Hematopoietic multipotent progenitor cell treated with erythropoietin and hydrocortisone succinate and interleukin-3 and kit ligand, for 4 days (in vitro differentiated cells): ENCODE measurements at regions not wholly inside any gene's neighbourhood (a gene's known extent, or its start where the extent isn't known, plus 50 kb on each side); places are given as distances from the start of the nearest gene placed in this dataset.
A peak's percentile ranks its signal among the peaks of the same experiment; 100 is the strongest.

Experiments
- DNase-seq: peaks from one replicate; pipeline ENCODE4 v3.0.0-alpha.2; 2015

DNA sequence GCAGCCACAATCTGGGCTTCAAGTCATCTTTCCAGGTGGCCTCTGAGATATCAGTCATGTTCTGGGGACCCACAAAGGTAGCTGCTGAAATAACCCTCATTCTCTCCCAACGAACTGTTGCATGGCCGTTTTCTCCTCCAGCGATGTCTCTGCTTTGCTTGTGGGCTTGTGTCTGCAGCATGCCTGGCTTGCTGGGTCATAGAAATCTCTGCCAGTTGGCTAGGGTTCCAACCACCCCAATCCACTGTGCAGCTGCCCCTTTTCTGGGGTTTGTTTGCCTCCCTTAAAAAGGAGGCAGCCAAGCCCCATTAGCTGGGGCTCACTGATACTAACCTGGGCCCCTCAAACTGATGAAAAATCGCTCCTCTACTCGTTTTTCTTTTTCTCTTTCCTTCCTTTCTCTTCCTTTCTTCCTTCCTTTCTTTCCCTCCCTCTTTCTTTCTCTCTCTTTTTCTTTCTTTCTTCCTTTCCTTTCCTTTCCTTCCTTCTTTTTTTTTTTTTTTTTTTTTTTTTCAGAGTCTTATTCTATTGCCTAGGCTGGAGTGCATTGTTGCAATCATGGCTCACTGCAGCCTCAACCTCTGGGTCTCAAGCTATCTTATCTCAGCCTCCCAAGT lies 680.0 kb downstream of the EPHA4 start:
- DNase-seq, result no peak

DNA sequence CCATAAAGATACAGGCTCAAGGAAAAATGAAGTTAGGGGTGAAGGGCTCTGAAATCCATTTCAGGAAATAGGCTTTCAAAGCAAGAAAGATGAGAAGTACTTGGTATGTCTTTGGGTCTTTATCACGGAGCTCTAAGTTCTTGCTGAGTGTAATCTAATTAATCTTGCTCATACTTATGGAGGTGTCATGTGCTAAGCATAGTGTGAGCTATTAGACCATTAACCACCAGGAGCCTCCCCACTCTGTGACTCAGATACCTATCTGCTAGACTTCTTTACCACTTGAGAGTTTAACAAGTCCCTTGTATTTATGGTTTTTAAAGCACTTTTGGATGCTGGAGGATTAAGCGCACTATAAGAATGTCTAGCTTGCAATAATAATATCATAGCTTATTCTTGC lies 678.7 kb downstream of the EPHA4 start:
- DNase-seq, result no peak

DNA sequence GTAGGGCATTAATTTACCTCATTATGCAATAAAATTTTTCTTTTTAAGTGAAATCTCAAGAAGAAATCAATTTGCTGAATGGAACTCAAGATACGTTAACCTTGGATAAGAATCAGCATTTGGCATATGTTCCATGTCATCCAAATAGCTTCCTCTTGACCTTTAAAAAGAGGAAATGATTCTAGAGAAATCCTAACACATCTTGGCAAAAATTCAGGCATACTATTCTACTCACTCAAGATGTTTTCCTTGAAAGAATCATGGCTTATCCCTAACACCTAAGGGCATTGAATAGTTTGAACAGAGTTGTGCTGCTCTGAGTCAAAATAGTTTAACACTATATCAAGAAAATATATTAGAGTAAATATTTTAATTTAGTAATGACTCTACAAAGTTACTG lies 678.0 kb downstream of the EPHA4 start:
- DNase-seq, result no peak

DNA sequence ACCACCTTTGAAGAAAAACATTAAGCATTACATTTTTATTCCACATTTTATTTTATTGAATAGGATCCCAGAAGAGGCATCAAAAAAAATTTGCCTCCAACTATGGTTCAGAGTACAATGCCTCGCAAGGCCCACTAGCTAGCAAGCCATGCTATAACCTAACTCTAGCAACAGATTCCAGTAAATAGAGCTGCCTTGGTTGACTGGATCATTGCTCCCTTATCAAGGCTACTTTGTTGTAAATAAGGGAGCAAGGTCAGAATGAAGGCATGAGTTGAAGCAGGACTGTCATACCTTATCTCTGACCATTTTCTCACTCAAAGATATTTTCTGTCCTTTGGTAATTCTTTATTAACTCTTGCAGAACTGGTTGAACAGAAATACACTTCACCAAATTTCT lies 672.6 kb downstream of the EPHA4 start:
- DNase-seq, result no peak

DNA sequence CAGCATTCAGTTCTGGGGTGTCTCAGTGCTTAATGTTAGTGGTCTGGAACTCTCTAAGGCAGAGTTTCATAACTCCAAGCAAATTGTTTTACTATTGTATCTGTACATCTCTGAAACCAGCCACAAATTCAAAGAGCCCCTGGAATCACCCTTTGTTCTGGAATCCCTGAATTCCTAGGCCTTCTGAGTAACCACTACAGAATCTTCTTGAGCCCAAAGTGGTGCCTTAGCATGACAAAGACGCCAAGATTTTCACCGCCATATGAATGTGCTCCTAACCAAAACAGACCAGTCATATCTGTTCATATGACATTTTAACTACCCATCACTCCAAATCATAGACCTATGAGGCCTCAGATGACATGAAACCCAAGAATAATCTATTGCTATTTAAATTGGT lies 668.1 kb downstream of the EPHA4 start:
- DNase-seq, result no peak

DNA sequence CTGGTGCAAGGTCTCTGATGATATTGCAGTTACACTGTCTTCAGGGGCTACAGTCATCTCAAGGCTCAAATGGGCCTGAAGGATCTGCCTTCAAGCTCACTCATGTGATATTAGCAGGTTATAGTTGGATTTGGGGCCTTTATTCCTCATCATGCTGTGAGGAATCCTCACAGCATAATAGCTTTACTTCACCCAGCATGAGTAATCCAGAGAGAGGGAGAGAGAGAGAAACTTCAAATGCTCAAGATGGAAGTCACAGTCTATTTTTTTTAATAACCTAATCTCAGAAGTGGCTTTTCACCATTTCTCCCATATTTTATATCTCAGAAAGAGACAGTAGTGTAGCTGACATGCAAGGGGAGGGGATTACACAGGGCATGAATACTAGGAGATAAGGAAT lies 658.7 kb downstream of the EPHA4 start:
- DNase-seq, result peak; percentile 0

DNA sequence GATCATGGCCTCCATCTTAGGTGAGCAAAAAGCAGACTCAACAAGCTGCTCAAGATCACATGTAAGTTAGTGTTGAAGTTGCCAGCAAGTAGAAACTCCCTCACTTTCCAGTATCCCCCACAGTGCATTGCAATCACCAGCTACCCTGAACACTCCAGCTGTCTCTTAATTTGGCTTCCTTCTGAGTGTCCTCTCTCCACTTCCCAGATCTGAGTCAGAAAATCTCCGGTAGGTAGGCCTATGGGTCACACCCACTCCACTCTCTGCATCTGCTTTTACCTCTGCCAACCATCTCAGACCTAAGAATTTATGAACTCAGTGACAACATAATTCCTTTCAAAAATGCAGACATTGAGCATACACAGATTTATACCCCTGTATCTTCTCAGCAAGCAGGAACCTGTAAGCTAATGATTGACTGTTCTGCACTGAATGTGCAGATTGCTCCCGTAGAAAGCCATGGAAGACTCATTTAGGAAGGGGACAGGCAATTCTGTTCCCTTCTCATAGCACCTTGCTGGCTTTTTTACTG lies 656.9 kb downstream of the EPHA4 start:
- DNase-seq, result no peak

DNA sequence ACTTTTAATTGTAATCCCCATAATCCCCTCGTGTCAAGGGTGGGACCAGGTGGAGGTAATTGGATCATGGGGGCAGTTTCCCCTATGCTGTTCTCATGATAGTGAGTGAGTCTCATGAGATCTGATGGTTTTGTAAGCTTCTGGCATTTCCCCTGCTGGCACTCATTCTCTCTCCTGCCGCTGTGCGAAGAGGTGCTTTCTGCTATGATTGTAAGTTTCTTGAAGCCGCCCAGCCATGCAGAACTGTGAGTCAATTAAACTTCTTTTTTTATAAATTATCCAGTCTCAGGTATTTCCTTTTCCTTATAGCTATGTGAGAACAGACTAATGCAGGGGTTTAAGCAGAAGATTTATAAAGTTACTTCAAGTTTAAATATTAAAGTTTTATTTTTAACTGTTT lies 655.2 kb downstream of the EPHA4 start:
- DNase-seq, result no peak

DNA sequence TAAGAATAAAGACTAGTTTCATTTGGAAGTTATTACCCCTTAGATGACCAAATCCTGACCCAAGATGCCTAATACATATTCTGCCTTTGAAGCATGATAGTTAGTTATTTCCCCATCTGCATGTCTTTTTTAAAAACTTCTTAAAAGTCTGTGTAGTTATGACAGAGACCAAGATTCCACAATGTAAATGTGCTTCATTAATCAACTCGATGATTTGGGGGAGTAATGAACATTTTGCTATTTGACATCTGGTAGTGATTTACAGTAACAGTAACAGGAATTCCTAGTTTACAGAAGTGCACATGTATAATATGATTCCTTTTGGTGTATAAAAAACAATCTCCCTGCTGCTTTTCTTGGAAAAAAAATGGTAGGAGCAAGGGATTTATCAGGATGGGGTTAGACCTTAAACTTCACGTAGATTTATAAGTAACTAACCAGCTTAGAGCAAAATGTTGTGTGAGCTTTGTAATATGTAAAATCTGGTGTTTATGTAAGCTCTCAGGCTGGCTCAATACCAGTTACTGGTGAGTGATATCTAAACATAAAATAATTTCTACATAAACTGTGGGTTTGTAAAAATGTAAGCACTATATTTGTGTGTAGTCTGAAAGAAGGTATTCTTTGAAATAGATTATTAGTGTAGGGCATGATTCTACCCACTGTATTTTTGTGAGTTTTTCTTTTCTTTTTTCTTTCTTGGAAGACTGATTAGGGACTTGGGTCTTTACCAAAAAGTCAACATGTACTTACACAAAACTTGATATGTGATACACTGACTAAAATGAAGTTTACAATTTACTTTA lies 641.6 kb downstream of the EPHA4 start:
- no peak for DNase-seq

DNA sequence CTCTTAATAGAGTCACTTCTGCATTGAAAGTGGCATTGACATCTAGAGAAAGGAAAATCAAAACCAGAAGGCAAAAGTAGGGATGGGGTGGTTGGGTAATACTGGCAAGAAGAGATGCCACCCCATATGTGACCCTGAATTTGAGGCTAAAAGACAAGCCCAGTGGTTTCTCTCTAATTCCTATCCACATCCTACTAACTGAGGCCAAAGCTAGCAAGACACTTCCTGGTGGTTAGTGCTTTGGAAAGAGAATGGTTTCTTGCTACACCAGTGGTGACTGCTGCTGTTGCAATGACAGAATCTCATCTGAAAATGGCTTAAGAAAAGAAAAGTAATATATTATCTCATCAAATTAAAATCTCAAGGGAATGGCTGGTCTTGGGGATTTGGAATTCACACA lies 640.6 kb downstream of the EPHA4 start:
- no peak for DNase-seq

DNA sequence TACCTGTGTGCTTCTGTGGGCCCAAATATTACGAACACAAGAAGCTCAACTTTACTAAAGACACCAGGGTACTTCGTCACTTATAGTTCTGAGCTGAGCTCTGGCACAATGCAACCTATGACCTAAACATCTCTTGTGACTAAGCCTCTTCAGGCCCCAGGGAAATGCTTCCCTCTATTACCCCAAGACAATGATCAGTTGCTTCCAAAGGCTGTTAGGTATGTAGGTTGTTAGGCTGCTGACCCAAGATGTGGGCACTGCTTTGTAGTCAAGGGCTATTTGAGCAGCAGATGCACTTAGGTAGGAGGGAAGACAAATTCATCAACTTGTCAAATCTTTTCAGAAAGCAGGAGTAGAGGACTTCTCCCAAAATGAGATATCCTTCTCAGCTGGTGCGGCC lies 640.1 kb downstream of the EPHA4 start:
- no peak for DNase-seq

DNA sequence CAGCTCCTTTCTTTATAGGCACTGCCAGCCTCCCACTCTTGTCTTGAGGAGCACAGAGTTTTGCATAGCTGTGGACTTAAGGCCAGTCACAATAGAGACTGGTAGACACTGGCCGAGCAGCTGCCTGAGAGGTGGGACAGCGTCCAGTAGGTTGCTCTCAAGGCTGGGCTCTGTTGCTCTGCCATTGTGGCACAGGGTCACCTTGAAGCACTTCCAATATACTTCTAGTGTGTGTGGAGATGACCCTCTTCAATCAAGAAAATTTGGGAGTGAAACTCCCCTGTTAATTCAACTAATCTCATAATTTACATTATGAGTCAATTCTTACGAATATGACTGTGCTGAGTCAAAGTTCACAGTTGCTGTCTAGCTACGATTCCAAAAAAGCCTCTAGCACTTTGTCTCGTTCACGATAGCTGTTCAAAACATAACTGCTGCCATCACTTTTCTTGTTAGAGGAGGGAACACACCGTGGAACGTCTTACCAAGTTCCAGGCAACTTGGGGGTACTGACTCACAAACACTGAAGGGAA lies 636.2 kb downstream of the EPHA4 start:
- no peak for DNase-seq

DNA sequence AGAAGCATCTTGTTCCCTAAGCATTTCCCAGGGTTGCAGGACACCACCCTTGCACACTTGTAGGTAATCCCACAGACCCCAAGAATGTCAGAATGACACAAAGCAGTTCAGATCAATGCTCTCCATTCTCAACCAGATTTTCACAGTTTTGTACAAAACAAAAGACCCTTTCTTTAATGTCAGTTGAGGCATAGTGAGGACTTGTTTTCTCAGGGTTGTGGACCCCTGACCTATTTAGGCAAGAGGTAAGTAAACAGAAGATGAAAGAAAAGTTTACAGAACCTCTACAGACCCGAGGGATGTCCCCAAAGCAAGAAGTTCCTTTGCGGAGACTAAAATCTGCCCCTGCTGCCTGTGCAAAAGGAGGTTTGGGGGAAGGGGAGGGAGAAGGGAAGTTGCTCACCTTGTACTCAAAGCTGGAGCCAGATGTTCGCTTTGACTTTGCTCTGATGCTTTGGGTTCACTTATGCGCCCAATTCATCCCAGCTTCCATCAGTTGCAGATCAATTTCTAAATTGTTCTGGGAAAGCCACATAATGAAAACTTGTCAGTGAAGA lies 635.4 kb downstream of the EPHA4 start:
- DNase-seq, result no peak

DNA sequence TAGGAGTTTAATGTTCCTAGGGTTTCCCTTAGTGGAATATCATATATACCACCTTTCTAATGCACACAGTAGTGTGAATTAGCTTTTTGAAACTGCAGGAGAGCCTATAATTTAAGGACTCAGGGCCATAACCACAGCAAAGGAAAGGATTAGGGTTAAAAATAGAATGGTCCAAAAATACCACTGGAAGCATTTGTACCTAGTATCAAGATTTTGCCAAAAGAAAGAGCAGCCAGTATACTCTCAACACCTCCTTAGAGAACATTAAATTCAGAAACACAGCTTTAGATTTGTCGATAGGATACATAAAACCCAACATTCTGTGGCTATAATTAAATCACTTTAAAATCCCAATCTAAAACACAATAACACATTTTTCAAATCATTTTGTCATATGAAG lies 634.9 kb downstream of the EPHA4 start:
- DNase-seq, result no peak

DNA sequence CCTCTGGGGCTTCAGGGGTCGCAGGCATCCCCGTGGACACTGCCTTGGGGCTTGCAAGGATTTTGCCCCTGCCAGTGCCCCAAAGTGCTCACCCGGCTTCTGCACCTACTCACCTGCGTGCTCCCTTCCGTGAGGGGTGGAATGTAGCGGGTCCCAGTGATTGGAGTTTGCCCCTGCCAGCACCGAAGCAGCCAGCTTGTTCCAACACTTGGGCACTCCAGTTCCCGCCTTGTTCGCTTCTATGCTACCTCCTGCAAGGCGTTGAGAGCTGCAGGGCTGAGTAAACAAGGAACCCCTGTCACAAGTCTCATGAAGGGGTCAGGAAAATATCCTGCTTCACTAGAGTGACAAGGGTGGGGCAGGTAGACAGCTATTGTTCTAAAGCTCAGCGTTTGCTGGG lies 631.5 kb downstream of the EPHA4 start:
- DNase-seq, result no peak

DNA sequence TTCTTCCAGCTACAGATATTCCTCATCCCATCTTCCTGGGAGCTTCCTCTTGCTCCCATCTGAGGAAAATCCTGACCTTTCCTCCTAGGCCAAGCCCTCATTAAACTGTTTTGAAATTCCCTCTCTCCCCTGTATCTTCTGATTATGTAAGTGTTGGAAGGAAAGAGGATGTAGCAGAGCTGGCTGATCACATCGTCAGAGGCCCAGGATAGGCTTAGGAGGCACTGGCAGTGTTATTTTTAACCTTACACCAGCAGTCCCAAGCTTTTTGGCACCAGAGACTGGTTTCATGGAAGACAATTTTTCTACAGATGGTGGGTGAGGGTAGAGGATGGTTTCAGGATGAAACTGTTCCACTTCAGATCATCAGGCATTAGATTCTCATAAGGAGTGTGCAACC lies 630.4 kb downstream of the EPHA4 start:
- no peak for DNase-seq

DNA sequence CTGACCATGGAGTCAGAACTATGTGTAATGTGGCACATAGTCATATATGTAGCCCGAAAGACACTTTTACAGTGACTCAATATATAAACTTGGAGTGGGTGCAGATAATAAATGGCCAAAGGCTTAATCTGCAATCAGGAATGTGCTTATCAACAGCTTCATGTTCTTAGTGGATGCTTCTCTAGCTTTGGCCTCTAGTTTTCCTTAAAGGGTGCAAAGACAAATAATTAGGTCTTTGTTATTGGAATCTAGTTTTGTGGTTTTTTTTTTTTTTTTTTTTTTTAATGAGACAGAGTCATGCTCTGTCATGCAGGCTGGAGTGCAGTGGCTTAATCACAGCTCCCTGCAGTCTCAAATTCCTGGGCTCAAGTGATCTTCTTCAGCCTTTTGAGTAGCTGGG lies 625.6 kb downstream of the EPHA4 start:
- DNase-seq, result no peak

DNA sequence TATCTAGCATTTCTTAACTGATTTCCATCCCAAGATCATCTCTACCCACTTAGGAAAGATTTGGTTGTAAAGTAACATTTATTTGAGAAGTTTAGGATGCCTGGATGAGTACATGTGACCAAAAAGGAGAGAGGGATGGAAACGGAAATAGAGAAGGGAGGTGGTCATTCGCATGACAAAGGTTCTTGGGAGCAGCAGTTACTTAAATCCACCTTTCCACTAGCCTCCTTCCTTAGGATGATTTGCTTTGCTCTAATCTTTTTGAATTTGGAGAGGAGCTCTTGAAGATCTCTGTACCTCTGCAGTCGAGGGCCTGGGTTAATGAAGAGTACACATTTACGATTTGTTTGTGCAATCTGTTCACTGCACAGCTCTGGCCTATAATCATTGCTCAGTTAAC lies 623.5 kb downstream of the EPHA4 start:
- DNase-seq, result no peak

DNA sequence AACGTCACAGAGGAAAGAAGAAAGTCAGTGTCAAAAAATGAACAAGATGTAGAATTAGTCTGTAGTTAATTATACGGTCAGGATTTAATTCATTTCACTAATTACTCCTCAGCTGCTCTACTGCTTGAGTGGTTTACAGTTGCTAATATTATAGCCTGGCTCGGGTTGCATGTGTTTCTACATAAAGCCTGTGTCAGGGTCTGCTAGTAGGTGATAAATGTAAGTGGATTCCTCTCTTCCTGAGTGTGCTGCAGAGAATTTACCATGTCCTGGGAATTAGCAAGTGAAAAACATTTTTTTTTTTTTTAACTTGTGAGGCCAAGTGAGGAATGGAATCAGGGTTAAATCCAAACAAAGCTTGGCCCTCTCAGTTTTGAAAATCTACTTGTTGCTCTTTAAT lies 622.6 kb downstream of the EPHA4 start:
- no peak for DNase-seq

DNA sequence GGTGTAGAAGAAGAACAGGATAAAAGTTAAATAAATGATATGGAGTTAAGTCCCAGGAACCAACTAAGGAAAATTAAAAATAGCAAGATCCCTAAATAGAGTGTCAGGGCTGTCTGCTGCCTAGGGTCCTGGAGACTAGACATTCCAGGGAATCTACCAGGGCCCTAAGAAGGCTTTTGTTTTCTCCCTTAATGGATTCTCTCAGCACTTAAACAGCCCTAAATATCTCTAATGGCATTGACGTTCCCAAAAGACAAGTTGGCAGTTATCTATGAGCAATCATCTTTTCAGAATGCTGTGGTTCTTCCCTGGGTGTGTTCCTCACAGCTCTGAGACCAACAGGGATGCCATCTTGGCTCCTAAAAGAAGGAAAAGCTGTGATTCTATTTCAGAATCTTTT lies 616.3 kb downstream of the EPHA4 start:
- no peak for DNase-seq

DNA sequence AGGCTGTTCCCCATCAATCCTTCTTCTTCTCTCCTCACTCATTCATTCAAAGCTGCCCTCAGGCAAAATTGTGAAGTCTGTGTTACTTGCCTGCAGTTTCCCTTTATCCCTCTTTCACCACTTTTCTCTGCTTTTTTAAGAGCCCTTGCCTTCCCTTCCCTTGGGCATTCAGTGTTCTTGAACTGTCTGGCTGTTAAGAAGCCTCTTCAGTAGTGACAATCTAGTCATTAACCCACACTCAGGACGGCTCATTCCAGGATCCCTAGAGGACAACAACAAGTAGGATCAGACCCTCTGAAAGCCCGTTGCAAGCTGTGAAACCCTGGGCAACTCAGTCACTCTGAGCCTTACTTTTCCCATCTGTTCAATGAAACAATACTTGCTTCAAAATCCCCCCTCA lies 615.7 kb downstream of the EPHA4 start:
- no peak for DNase-seq

DNA sequence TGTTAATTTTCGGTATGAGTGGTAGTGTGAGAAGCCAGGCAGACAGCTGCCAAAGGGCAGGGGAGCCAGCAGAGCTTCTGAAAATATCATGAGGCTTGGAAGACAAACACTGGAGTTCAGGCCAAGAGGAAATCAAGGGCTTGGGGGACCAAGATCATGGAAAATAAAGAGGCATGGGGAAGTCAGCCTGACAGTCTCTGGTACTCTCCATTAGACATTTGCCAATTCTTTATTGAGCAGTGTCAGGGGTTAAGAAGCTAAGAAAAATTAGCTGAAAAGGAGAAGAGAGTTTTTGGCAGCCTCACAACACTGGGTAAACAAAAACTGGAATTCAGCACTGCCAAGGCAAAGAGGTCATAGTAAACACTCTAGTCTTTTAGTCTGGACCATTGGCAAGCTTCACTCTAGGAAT lies 612.7 kb downstream of the EPHA4 start:
- DNase-seq, result no peak

DNA sequence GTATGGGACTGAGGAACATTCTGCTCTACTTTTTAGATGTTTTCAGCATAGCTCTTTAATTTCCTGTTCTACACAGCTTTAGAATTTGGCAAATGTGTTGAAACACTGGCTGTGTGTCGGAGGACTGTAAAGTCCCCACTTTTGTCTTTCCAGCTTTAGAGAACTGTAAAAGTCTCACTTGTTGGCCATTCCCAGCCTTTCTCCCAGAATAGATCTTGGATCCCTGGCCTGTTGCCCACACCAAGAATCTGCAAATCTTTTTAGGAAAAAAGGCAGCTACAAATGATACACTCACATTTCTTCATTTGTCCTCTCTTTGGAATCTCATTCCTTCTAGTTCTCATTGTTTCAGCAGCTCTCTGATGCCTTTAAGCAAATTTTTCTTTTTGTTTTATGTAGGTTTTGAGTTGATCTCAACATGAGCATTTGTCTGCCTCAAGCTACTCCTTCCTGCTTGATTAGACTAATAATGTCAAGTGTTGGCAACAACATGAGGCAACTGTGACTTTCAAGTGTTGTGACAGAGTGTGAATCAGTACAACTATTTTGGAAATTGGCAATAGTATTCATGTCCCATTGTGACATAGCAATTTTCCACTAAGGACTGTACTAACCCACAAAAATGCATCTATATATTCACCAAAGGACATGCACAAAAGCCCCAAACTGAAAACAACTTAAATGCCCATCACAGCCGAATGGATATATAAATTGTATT lies 610.8 kb downstream of the EPHA4 start:
- DNase-seq, result no peak
